A673 (cell line): ENCODE measurements at regions not wholly inside any gene's neighbourhood (a gene's known extent, or its start where the extent isn't known, plus 50 kb on each side); places are given as distances from the start of the nearest gene placed in this dataset.

ENCODE experiments used
- BruUV-seq: library from RNA; stranded (reverse); fragments of 400-500 nt; replicated peaks from 2 replicates; lab custom pipeline; 2021; lab: Mats Ljungman, UMichigan
- CTCF ChIA-PET: fragments of 300-600 bp; sonication (Branson Sonifier 250); formaldehyde crosslinking; loops from one replicate; lab custom pipeline; 2022; ENCODE audit warnings: antibody characterized with exemption; lab: Charles Lee
- POLR2A ChIA-PET: fragments of 300-600 bp; sonication (Branson Sonifier 250); formaldehyde crosslinking; loops from one replicate; lab custom pipeline; 2022; ENCODE audit warnings: antibody characterized with exemption; ENCODE audit not compliant: low non-redundant PET; lab: Charles Lee
- DNase-seq: peaks from one replicate; pipeline ENCODE4 v3.0.0-alpha.2; 2015; ENCODE audit warnings: low spot score
- H3K27ac ChIP-seq: fragments of 200-600 bp; sonication (generic); 2 replicates; pipeline ENCODE4 v1.5.1; 2016; ENCODE audit warnings: mixed run types, low read depth, mild to moderate bottlenecking, mixed read lengths, antibody characterized with exemption, low read length; ENCODE audit not compliant: poor library complexity, severe bottlenecking
- H3K27me3 ChIP-seq: fragments of 200-600 bp; sonication (generic); replicated peaks from 2 replicates; pipeline ENCODE4 v1.6.1; 2017; ENCODE audit warnings: mixed run types, low read depth, mild to moderate bottlenecking, mixed read lengths, antibody characterized with exemption, low read length; ENCODE audit not compliant: insufficient read depth, poor library complexity
- H3K36me3 ChIP-seq: fragments of 200-600 bp; sonication (generic); 2 replicates; pipeline ENCODE4 v1.6.1; 2016; ENCODE audit warnings: mixed run types, mild to moderate bottlenecking, mixed read lengths, antibody characterized with exemption, low read length; ENCODE audit not compliant: insufficient read depth, poor library complexity, severe bottlenecking
- H3K4me1 ChIP-seq: fragments of 200-600 bp; sonication (generic); 2 replicates; pipeline ENCODE4 v1.6.1; 2017; ENCODE audit warnings: mixed run types, mild to moderate bottlenecking, mixed read lengths, antibody characterized with exemption, low read length; ENCODE audit not compliant: insufficient read depth, poor library complexity, severe bottlenecking
- H3K4me3 ChIP-seq: fragments of 200-600 bp; sonication (generic); 2 replicates; pipeline ENCODE4 v1.5.1; 2016; ENCODE audit warnings: low read depth, mixed run types, mild to moderate bottlenecking, mixed read lengths, low read length; ENCODE audit not compliant: poor library complexity, severe bottlenecking
- H3K9me3 ChIP-seq: fragments of 200-600 bp; sonication (generic); 2 replicates; pipeline ENCODE4 v1.6.1; 2016; ENCODE audit warnings: mixed run types, low read depth, mild to moderate bottlenecking, mixed read lengths, antibody characterized with exemption, low read length; ENCODE audit not compliant: poor library complexity, severe bottlenecking
- EZH2 ChIP-seq: fragments of 200-600 bp; sonication (generic); IDR thresholded peaks from 2 replicates; pipeline ENCODE4 v1.6.1; 2017; ENCODE audit warnings: borderline replicate concordance, low read depth, mild to moderate bottlenecking, mixed read lengths, antibody characterized with exemption, low read length; ENCODE audit not compliant: poor library complexity, severe bottlenecking
- intact Hi-C: fragments of 100-400 bp; cut with micrococcal nuclease; formaldehyde crosslinking; loops from one replicate; pipeline ENCODE4 v1.10.0; 2022; ENCODE audit not compliant: unreplicated experiment
- TF ChIP-seq, protein P1 (sequence below): fragments of 300-800, 200-600 bp; sonication (generic); conservative IDR thresholded peaks from 2 replicates; pipeline ENCODE4 v1.5.1; 2017; ENCODE audit warnings: low read depth, mild to moderate bottlenecking, antibody characterized with exemption, low read length, moderate library complexity, mixed read lengths

DNA sequence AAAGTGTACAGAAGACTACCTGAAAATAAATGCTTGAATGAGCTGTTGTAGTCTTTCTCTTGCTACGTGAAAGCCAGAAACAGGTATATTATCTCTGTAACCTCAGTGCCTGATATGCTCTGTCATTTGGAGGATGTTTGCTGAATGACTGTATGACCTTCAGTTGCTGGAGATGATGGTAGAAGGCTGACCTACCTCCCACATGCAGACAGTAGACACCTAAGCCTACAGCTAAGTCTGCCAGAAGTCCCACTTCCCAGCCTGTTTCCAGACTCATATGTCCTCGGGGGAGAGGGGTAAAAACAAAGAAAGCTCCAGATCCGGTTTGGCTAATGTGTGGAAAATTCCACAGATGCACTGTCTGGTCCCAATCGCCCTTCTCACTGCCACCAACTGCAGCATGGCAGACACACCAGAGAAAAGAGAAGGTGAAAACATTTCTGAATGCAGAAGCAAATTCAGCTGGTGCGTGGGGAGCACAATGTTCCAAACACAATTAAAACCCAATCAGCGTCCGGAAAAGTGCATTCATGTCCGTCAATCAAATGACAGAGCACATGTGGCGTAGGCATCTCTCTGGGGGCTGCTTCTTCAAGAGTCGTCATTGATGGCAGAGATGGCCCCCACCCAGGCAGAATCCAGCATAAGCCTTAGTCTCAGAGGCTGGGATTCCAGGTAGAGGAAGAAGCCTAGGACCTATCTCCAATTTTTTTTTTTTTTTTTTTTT, 76.3 kb upstream of the TBX3 start:
- Histone ChIP-seq H3K9me3 (no peaks in the 10 kb centered on the region), H3K4me3 (no peak overlapping the region), H3K36me3 (no peaks in the 10 kb centered on the region), H3K4me1 (no peaks in the 10 kb centered on the region), H3K27me3 (no peaks in the 10 kb centered on the region), H3K27ac (no peak overlapping the region)
- POLR2A ChIA-PET = no interaction called here
- intact Hi-C loops = no loop called here
- DNase-seq = no peak
- no TSS peak for BruUV-seq
- CTCF ChIA-PET = no interaction called here
- no peak for TF ChIP-seq EZH2
- TF ChIP-seq, protein P1, sequence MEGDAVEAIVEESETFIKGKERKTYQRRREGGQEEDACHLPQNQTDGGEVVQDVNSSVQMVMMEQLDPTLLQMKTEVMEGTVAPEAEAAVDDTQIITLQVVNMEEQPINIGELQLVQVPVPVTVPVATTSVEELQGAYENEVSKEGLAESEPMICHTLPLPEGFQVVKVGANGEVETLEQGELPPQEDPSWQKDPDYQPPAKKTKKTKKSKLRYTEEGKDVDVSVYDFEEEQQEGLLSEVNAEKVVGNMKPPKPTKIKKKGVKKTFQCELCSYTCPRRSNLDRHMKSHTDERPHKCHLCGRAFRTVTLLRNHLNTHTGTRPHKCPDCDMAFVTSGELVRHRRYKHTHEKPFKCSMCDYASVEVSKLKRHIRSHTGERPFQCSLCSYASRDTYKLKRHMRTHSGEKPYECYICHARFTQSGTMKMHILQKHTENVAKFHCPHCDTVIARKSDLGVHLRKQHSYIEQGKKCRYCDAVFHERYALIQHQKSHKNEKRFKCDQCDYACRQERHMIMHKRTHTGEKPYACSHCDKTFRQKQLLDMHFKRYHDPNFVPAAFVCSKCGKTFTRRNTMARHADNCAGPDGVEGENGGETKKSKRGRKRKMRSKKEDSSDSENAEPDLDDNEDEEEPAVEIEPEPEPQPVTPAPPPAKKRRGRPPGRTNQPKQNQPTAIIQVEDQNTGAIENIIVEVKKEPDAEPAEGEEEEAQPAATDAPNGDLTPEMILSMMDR = no peak

DNA sequence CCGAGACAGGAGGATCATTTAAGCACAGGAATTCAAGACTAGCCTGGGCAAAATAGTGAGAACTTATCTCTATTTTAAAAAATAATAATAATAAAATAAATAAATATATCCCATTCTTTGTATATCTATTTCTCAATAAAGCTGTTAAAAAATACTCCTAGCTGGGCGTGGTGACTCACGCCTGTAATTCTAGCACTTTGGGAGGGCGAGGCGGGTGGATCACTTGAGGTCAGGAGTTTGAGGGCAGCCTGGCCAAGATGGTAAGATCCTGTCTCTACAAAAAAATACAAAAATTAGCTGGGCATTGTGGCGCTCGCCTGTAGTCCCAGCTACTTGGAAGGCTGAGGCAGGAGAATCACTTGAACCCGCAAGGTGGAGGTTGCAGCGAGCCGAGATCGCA, 75.7 kb upstream of the TBX3 start:
- TF ChIP-seq, protein P1 = no peak
- TF ChIP-seq EZH2 = no peak
- BruUV-seq = no TSS peak
- no peaks in the 10 kb centered on the region for H3K4me1 ChIP-seq
- no peak overlapping the region for H3K4me3 ChIP-seq
- H3K36me3 ChIP-seq = no peaks in the 10 kb centered on the region
- POLR2A ChIA-PET = no interaction called here
- H3K27me3 ChIP-seq = no peaks in the 10 kb centered on the region
- no peak for DNase-seq
- no peak overlapping the region for H3K27ac ChIP-seq
- intact Hi-C loops = no loop called here
- H3K9me3 ChIP-seq = no peaks in the 10 kb centered on the region
- CTCF ChIA-PET = no interaction called here

DNA sequence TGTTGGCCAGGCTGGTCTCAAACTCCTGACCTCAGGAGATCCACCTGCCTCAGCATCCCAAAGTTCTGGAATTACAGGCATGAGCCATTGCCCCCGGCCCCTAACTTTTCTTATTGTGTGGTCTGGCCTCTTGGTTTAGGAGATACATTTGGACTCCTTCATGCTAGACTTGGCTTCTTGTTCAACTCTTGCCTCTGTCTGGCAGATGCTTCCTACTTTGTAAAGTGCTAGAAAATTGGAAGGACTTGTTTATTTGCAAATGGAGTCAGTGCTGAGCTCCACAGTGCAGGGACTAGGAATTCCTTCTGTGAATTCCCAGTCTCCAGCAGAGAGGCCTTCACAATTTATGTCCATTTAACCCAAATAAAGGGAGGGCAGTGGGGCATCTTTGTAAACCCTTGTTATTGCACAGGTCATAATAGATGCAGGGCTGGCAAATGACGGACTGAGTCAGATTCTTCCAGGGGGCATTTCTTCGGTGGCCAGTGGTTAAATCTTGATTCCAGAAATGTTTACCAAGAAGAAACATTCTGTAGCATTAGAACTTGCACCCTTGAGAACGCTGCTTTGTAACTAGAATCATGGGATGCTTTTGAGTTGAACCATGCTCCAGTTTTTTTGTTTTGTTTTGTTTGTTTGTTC, 73.8 kb upstream of the TBX3 start:
- H3K27ac ChIP-seq = no peak overlapping the region
- POLR2A ChIA-PET = no interaction called here
- no peaks in the 10 kb centered on the region for H3K9me3 ChIP-seq
- intact Hi-C loops = no loop called here
- no peaks in the 10 kb centered on the region for H3K36me3 ChIP-seq
- no peak for TF ChIP-seq EZH2
- TF ChIP-seq, protein P1 = no peak
- H3K4me1 ChIP-seq = no peaks in the 10 kb centered on the region
- no peak overlapping the region for H3K4me3 ChIP-seq
- no peak for DNase-seq
- CTCF ChIA-PET = no interaction called here
- H3K27me3 ChIP-seq = no peaks in the 10 kb centered on the region
- no TSS peak for BruUV-seq
